ENCODE measurements at regions not wholly inside any gene's neighbourhood (a gene's known extent, or its start where the extent isn't known, plus 50 kb on each side); places are given as distances from the start of the nearest gene placed in this dataset.

DNA sequence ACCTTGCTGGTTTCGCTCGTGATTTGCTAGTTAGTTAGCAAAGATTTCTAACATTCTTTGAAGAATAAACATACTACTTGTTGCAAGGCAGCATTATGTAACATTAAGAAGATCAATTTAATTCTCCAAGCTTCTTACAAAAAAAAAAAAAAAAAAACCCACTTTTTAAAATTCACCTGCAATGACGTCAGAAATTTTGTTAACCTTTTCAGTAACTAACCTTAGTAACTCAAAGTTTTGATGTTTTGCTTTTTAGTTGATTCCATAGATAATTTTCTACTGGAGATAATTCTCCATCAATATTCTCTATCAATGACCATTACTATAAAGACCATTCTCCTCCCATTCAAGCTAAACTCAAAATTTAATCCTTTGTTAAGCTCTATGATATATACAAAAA, 491.8 kb upstream of the TBL1XR1 start:
- no peaks in the 10 kb centered on the region for H4K20me1 ChIP-seq (ENCODE audit: insufficient read depth, low read length)
- H3K27me3 ChIP-seq (ENCODE audit: insufficient read depth, low read length) = no peaks in the 10 kb centered on the region
- no peak overlapping the region for H2AFZ ChIP-seq (ENCODE audit: low read length)
- no peaks in the 10 kb centered on the region for H3K36me3 ChIP-seq (ENCODE audit: insufficient read depth, low read length)
- TF ChIP-seq, protein P1, sequence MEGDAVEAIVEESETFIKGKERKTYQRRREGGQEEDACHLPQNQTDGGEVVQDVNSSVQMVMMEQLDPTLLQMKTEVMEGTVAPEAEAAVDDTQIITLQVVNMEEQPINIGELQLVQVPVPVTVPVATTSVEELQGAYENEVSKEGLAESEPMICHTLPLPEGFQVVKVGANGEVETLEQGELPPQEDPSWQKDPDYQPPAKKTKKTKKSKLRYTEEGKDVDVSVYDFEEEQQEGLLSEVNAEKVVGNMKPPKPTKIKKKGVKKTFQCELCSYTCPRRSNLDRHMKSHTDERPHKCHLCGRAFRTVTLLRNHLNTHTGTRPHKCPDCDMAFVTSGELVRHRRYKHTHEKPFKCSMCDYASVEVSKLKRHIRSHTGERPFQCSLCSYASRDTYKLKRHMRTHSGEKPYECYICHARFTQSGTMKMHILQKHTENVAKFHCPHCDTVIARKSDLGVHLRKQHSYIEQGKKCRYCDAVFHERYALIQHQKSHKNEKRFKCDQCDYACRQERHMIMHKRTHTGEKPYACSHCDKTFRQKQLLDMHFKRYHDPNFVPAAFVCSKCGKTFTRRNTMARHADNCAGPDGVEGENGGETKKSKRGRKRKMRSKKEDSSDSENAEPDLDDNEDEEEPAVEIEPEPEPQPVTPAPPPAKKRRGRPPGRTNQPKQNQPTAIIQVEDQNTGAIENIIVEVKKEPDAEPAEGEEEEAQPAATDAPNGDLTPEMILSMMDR (IDR thresholded peaks at IDR 0.05; ENCODE audit: extremely low read depth, low read depth, low read length) = no peak
- H3K27ac ChIP-seq (ENCODE audit: low read depth, low read length) = no peak overlapping the region
- no peaks in the 10 kb centered on the region for H3K79me2 ChIP-seq (ENCODE audit: insufficient read depth, low read length)
- no peak for DNase-seq (ENCODE audit: insufficient read length, low spot score, missing footprints)
- H3K9me3 ChIP-seq (ENCODE audit: low read depth, low read length) = no peaks in the 10 kb centered on the region
- H3K4me2 ChIP-seq (ENCODE audit: insufficient read depth, low read length) = no peak overlapping the region
- H3K4me1 ChIP-seq (ENCODE audit: insufficient read depth, low read length) = peaks cover 1% of the 10 kb centered on the region
- no peak overlapping the region for H3K4me3 ChIP-seq (ENCODE audit: insufficient read depth, low read length)

DNA sequence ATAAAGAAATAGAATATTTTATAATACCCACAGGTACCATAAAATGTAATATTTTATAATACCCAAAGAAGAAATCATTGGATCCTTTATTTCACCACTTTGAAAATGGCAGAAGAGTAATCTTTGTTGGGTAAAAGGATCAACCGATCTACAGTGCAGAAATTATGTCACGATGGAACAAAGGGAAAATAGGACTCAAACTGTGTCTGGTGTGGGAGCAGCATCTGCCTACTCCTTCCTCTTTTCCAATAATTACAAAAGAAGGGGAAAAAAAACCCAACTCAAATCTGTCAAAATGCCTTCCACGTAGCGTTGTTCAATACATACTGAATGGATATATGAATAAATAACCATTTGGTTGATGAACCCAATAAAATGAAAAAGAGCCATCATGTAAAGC, 492.6 kb upstream of the TBL1XR1 start:
- no peaks in the 10 kb centered on the region for H4K20me1 ChIP-seq (ENCODE audit: insufficient read depth, low read length)
- H3K36me3 ChIP-seq (ENCODE audit: insufficient read depth, low read length) = no peaks in the 10 kb centered on the region
- H3K79me2 ChIP-seq (ENCODE audit: insufficient read depth, low read length) = no peaks in the 10 kb centered on the region
- H3K9me3 ChIP-seq (ENCODE audit: low read depth, low read length) = no peaks in the 10 kb centered on the region
- no peak overlapping the region for H3K4me2 ChIP-seq (ENCODE audit: insufficient read depth, low read length)
- H3K27me3 ChIP-seq (ENCODE audit: insufficient read depth, low read length) = no peaks in the 10 kb centered on the region
- H3K4me3 ChIP-seq (ENCODE audit: insufficient read depth, low read length) = no peak overlapping the region
- no peak for DNase-seq (ENCODE audit: insufficient read length, low spot score, missing footprints)
- no peak overlapping the region for H2AFZ ChIP-seq (ENCODE audit: low read length)
- peaks cover 9% of the 10 kb centered on the region for H3K4me1 ChIP-seq (ENCODE audit: insufficient read depth, low read length)
- no peak overlapping the region for H3K27ac ChIP-seq (ENCODE audit: low read depth, low read length)
- TF ChIP-seq, protein P1 (IDR thresholded peaks at IDR 0.05; ENCODE audit: extremely low read depth, low read depth, low read length) = no peak

DNA sequence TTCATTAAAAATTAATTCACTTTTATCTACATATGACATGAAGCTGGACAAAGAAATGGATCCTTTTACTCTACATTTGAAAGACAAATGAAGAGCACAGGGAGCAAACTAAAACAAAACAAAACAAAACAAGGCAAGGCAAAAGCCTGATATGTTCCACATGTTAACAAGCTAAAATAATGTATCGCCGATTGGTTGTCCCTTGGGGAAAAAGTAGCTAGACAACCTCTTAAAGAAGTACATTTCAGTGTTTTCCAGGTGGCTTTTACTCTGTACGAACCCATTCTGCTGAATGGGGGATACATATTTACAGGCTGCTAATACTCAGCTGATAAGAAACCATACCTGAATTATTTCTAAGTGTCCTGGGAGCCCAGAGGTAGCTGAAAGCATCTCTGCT, 493.0 kb upstream of the TBL1XR1 start:
- Histone ChIP-seq H3K9me3 (ENCODE audit: low read depth, low read length) (no peaks in the 10 kb centered on the region), H3K36me3 (ENCODE audit: insufficient read depth, low read length) (no peaks in the 10 kb centered on the region), H3K4me1 (ENCODE audit: insufficient read depth, low read length) (peaks cover 11% of the 10 kb centered on the region), H3K4me3 (ENCODE audit: insufficient read depth, low read length) (no peak overlapping the region), H3K27me3 (ENCODE audit: insufficient read depth, low read length) (no peaks in the 10 kb centered on the region), H3K4me2 (ENCODE audit: insufficient read depth, low read length) (no peak overlapping the region), H3K27ac (ENCODE audit: low read depth, low read length) (no peak overlapping the region), H3K79me2 (ENCODE audit: insufficient read depth, low read length) (no peaks in the 10 kb centered on the region), H2AFZ (ENCODE audit: low read length) (no peak overlapping the region), H4K20me1 (ENCODE audit: insufficient read depth, low read length) (no peaks in the 10 kb centered on the region)
- DNase-seq (ENCODE audit: insufficient read length, low spot score, missing footprints) = no peak
- TF ChIP-seq, protein P1 (IDR thresholded peaks at IDR 0.05; ENCODE audit: extremely low read depth, low read depth, low read length) = no peak

DNA sequence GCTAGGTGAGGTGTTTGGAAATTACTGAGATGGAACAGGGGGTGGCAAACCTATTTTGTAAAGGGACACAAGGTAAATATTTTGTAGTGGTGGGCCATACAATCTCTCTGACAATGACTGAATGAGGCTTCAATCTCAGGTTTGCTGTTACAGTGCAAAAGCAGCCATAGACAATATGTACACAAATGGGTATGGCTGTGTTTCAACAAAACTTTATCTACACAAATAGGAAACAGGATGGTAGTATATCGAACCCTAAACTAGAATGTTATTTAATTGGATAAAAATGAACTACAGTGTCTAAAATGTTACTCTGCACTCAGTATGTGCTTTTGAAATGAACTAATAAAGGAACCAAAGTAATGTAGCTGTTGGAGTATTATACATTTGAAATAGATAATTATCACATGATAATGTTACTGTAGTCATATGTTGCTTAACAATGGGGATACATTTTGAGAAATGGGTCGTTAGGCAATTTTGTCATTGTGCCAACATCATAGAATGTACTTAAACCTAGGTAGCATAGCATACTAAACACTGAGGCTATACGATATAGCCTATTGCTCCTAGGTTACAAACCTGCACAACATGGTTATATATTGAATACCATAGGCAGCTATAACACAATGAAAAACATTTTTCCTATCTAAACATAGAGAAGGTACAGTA, 495.2 kb upstream of the TBL1XR1 start:
- Histone ChIP-seq H3K9me3 (ENCODE audit: low read depth, low read length) (no peaks in the 10 kb centered on the region), H3K27ac (ENCODE audit: low read depth, low read length) (no peak overlapping the region), H3K4me2 (ENCODE audit: insufficient read depth, low read length) (no peak overlapping the region), H2AFZ (ENCODE audit: low read length) (no peak overlapping the region), H3K79me2 (ENCODE audit: insufficient read depth, low read length) (no peaks in the 10 kb centered on the region), H3K4me3 (ENCODE audit: insufficient read depth, low read length) (no peak overlapping the region), H3K27me3 (ENCODE audit: insufficient read depth, low read length) (no peaks in the 10 kb centered on the region), H4K20me1 (ENCODE audit: insufficient read depth, low read length) (no peaks in the 10 kb centered on the region), H3K4me1 (ENCODE audit: insufficient read depth, low read length) (peaks cover 11% of the 10 kb centered on the region), H3K36me3 (ENCODE audit: insufficient read depth, low read length) (no peaks in the 10 kb centered on the region)
- TF ChIP-seq, protein P1 (IDR thresholded peaks at IDR 0.05; ENCODE audit: extremely low read depth, low read depth, low read length) = no peak
- DNase-seq (ENCODE audit: insufficient read length, low spot score, missing footprints) = no peak

Data from osteoblast (primary cell).